Activated T-cell treated with anti-CD3 and anti-CD28 coated beads, Interleukin-2, amount 50 U/mL, for 24 hours (primary cell): ENCODE measurements at regions not wholly inside any gene's neighbourhood (a gene's known extent, or its start where the extent isn't known, plus 50 kb on each side); places are given as distances from the start of the nearest gene placed in this dataset.

Source experiments
- DNase-seq: peaks from one replicate; pipeline ENCODE4 v3.0.0-alpha.2; 2020
- H3K27ac Mint-ChIP-seq: 2 replicates; pipeline ENCODE4 v1.8.0; 2020; ENCODE audit warnings: mild to moderate bottlenecking, mixed read lengths
- H3K27me3 Mint-ChIP-seq: 2 replicates; pipeline ENCODE4 v1.8.0; 2020; ENCODE audit warnings: mixed read lengths
- H3K36me3 Mint-ChIP-seq: 2 replicates; pipeline ENCODE4 v1.8.0; 2020; ENCODE audit warnings: low read depth, mixed read lengths
- H3K4me1 Mint-ChIP-seq: 2 replicates; pipeline ENCODE4 v1.8.0; 2020; ENCODE audit warnings: low read depth, mixed read lengths
- H3K4me3 Mint-ChIP-seq: 2 replicates; pipeline ENCODE4 v1.8.0; 2020; ENCODE audit warnings: mild to moderate bottlenecking, moderate library complexity, mixed read lengths
- H3K9me3 Mint-ChIP-seq: 2 replicates; pipeline ENCODE4 v1.8.0; 2020; ENCODE audit warnings: mixed read lengths

- H3K27me3 Mint-ChIP-seq: no peaks in the 10 kb centered on the region
- no peak overlapping the region for H3K4me3 Mint-ChIP-seq
- no peak for DNase-seq
- no peak overlapping the region for H3K27ac Mint-ChIP-seq
- H3K9me3 Mint-ChIP-seq: peaks cover 16% of the 10 kb centered on the region
- no peaks in the 10 kb centered on the region for H3K4me1 Mint-ChIP-seq
- H3K36me3 Mint-ChIP-seq: no peaks in the 10 kb centered on the region
Observed at GRCh38 chr1:82542141-82542540, 741.4 kb downstream of the ADGRL2 start.

- Mint-ChIP-seq H3K27me3 (no peaks in the 10 kb centered on the region), H3K9me3 (peaks cover 13% of the 10 kb centered on the region), H3K4me1 (no peaks in the 10 kb centered on the region), H3K27ac (no peak overlapping the region), H3K36me3 (no peaks in the 10 kb centered on the region), H3K4me3 (no peak overlapping the region)
- DNase-seq: no peak
Observed at GRCh38 chr1:82540006-82540405, 739.3 kb downstream of the ADGRL2 start.

GRCh38 chr1:82538876-82539275 lies 738.1 kb downstream of the ADGRL2 start:
- no peak for DNase-seq
- Mint-ChIP-seq H3K36me3 (no peaks in the 10 kb centered on the region), H3K27me3 (no peaks in the 10 kb centered on the region), H3K4me3 (no peak overlapping the region), H3K9me3 (peaks cover 13% of the 10 kb centered on the region), H3K27ac (no peak overlapping the region), H3K4me1 (no peaks in the 10 kb centered on the region)

- no peak for DNase-seq
- H3K27me3 Mint-ChIP-seq: no peaks in the 10 kb centered on the region
- H3K4me1 Mint-ChIP-seq: no peaks in the 10 kb centered on the region
- H3K9me3 Mint-ChIP-seq: peaks cover 8% of the 10 kb centered on the region
- no peaks in the 10 kb centered on the region for H3K36me3 Mint-ChIP-seq
- H3K4me3 Mint-ChIP-seq: no peak overlapping the region
- H3K27ac Mint-ChIP-seq: no peak overlapping the region
Observed at GRCh38 chr1:82534996-82535395, 734.3 kb downstream of the ADGRL2 start.

- Mint-ChIP-seq H3K4me3 (no peak overlapping the region), H3K36me3 (no peaks in the 10 kb centered on the region), H3K27me3 (no peaks in the 10 kb centered on the region), H3K4me1 (no peaks in the 10 kb centered on the region), H3K27ac (no peak overlapping the region), H3K9me3 (peaks cover 5% of the 10 kb centered on the region)
- no peak for DNase-seq
Observed at GRCh38 chr1:82525378-82525777, 724.6 kb downstream of the ADGRL2 start.

GRCh38 chr1:82520611-82521010 lies 719.9 kb downstream of the ADGRL2 start:
- Mint-ChIP-seq H3K27me3 (no peaks in the 10 kb centered on the region), H3K9me3 (no peaks in the 10 kb centered on the region), H3K4me1 (no peaks in the 10 kb centered on the region), H3K27ac (no peak overlapping the region), H3K4me3 (no peak overlapping the region), H3K36me3 (no peaks in the 10 kb centered on the region)
- DNase-seq: no peak

- Mint-ChIP-seq H3K27ac (no peak overlapping the region), H3K27me3 (no peaks in the 10 kb centered on the region), H3K36me3 (no peaks in the 10 kb centered on the region), H3K4me3 (no peak overlapping the region), H3K9me3 (no peaks in the 10 kb centered on the region), H3K4me1 (no peaks in the 10 kb centered on the region)
- no peak for DNase-seq
Observed at GRCh38 chr1:82517586-82517985, 716.9 kb downstream of the ADGRL2 start.

GRCh38 chr1:82515650-82516049 lies 714.9 kb downstream of the ADGRL2 start:
- no peaks in the 10 kb centered on the region for H3K9me3 Mint-ChIP-seq
- no peak overlapping the region for H3K4me3 Mint-ChIP-seq

GRCh38 chr1:82511441-82511840 lies 710.7 kb downstream of the ADGRL2 start:
- Mint-ChIP-seq H3K36me3 (no peaks in the 10 kb centered on the region), H3K27me3 (no peaks in the 10 kb centered on the region), H3K9me3 (no peaks in the 10 kb centered on the region), H3K4me3 (no peak overlapping the region), H3K4me1 (no peaks in the 10 kb centered on the region), H3K27ac (no peak overlapping the region)
- DNase-seq: no peak

More at GRCh38 chr1:82515650-82516049, 714.9 kb downstream of the ADGRL2 start:
- H3K4me1 Mint-ChIP-seq: no peaks in the 10 kb centered on the region
- H3K27ac Mint-ChIP-seq: no peak overlapping the region
- no peak for DNase-seq
- H3K36me3 Mint-ChIP-seq: no peaks in the 10 kb centered on the region
- no peaks in the 10 kb centered on the region for H3K27me3 Mint-ChIP-seq

- Mint-ChIP-seq H3K27ac (no peak overlapping the region), H3K36me3 (no peaks in the 10 kb centered on the region), H3K4me3 (no peak overlapping the region), H3K27me3 (no peaks in the 10 kb centered on the region), H3K4me1 (no peaks in the 10 kb centered on the region), H3K9me3 (no peaks in the 10 kb centered on the region)
- DNase-seq: no peak
Observed at GRCh38 chr1:82510431-82510830, 709.7 kb downstream of the ADGRL2 start.

- Mint-ChIP-seq H3K4me3 (no peak overlapping the region), H3K4me1 (no peaks in the 10 kb centered on the region), H3K9me3 (no peaks in the 10 kb centered on the region), H3K36me3 (no peaks in the 10 kb centered on the region), H3K27ac (no peak overlapping the region), H3K27me3 (no peaks in the 10 kb centered on the region)
- no peak for DNase-seq
Observed at GRCh38 chr1:82507011-82507410, 706.3 kb downstream of the ADGRL2 start.

- H3K36me3 Mint-ChIP-seq: no peaks in the 10 kb centered on the region
- H3K9me3 Mint-ChIP-seq: no peaks in the 10 kb centered on the region
- DNase-seq: no peak
- H3K27ac Mint-ChIP-seq: no peak overlapping the region
- no peaks in the 10 kb centered on the region for H3K27me3 Mint-ChIP-seq
- no peaks in the 10 kb centered on the region for H3K4me1 Mint-ChIP-seq
- no peak overlapping the region for H3K4me3 Mint-ChIP-seq
Observed at GRCh38 chr1:82503822-82504221, 703.1 kb downstream of the ADGRL2 start.

- no peak overlapping the region for H3K27ac Mint-ChIP-seq
- no peak for DNase-seq
- no peak overlapping the region for H3K4me3 Mint-ChIP-seq
- no peaks in the 10 kb centered on the region for H3K36me3 Mint-ChIP-seq
- H3K27me3 Mint-ChIP-seq: no peaks in the 10 kb centered on the region
- peaks cover 23% of the 10 kb centered on the region for H3K9me3 Mint-ChIP-seq
- no peaks in the 10 kb centered on the region for H3K4me1 Mint-ChIP-seq
Observed at GRCh38 chr1:82499022-82499421, 698.3 kb downstream of the ADGRL2 start.

GRCh38 chr1:82494117-82494516 lies 693.4 kb downstream of the ADGRL2 start:
- Mint-ChIP-seq H3K27ac (no peak overlapping the region), H3K4me1 (no peaks in the 10 kb centered on the region), H3K4me3 (no peak overlapping the region), H3K36me3 (no peaks in the 10 kb centered on the region), H3K9me3 (peaks cover 28% of the 10 kb centered on the region), H3K27me3 (no peaks in the 10 kb centered on the region)
- DNase-seq: no peak

GRCh38 chr1:82492159-82492558 lies 691.4 kb downstream of the ADGRL2 start:
- DNase-seq: no peak
- Mint-ChIP-seq H3K4me3 (no peak overlapping the region), H3K9me3 (peaks cover 28% of the 10 kb centered on the region), H3K27ac (no peak overlapping the region), H3K4me1 (no peaks in the 10 kb centered on the region), H3K27me3 (no peaks in the 10 kb centered on the region), H3K36me3 (no peaks in the 10 kb centered on the region)

GRCh38 chr1:82491301-82492048 lies 690.7 kb downstream of the ADGRL2 start:
- H3K4me1 Mint-ChIP-seq: no peaks in the 10 kb centered on the region
- H3K27ac Mint-ChIP-seq: no peak overlapping the region
- no peaks in the 10 kb centered on the region for H3K36me3 Mint-ChIP-seq
- H3K27me3 Mint-ChIP-seq: no peaks in the 10 kb centered on the region
- no peak overlapping the region for H3K4me3 Mint-ChIP-seq
- DNase-seq: no peak
- H3K9me3 Mint-ChIP-seq: peaks cover 23% of the 10 kb centered on the region
